GM12874 (cell line): ENCODE measurements at regions not wholly inside any gene's neighbourhood (a gene's known extent, or its start where the extent isn't known, plus 50 kb on each side); places are given as distances from the start of the nearest gene placed in this dataset.

ENCODE experiments used
- TF ChIP-seq, protein P1 (sequence below): IDR thresholded peaks from 2 replicates; pipeline ENCODE4 v1.5.1; 2011; ENCODE audit warnings: low read depth, mild to moderate bottlenecking, control low read depth, low read length, moderate library complexity; ENCODE audit not compliant: insufficient read depth

GRCh38 chr5:28862137-28862859 lies 1823.9 kb upstream of the CDH9 start:
- TF ChIP-seq, protein P1, sequence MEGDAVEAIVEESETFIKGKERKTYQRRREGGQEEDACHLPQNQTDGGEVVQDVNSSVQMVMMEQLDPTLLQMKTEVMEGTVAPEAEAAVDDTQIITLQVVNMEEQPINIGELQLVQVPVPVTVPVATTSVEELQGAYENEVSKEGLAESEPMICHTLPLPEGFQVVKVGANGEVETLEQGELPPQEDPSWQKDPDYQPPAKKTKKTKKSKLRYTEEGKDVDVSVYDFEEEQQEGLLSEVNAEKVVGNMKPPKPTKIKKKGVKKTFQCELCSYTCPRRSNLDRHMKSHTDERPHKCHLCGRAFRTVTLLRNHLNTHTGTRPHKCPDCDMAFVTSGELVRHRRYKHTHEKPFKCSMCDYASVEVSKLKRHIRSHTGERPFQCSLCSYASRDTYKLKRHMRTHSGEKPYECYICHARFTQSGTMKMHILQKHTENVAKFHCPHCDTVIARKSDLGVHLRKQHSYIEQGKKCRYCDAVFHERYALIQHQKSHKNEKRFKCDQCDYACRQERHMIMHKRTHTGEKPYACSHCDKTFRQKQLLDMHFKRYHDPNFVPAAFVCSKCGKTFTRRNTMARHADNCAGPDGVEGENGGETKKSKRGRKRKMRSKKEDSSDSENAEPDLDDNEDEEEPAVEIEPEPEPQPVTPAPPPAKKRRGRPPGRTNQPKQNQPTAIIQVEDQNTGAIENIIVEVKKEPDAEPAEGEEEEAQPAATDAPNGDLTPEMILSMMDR = no peak

DNA sequence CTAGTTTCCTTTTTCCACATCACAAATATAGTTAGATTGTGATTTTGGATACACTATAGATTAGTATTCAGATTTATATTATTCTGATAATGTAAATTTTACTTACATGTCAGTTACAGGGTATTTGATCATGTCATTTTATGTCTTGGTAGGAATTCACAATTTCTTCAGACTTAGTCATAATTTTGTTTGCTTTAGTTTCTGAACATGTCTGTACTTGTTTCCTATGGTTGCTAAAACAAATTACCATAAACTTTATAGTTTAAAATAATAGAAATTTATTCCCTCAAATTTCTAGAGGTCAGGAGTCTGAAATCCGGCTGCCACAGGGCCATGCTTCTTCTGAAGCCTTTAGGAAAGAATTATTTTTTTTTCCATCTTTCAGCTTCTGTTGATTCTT lies 1817.2 kb upstream of the CDH9 start:
- TF ChIP-seq, protein P1 = no peak

DNA sequence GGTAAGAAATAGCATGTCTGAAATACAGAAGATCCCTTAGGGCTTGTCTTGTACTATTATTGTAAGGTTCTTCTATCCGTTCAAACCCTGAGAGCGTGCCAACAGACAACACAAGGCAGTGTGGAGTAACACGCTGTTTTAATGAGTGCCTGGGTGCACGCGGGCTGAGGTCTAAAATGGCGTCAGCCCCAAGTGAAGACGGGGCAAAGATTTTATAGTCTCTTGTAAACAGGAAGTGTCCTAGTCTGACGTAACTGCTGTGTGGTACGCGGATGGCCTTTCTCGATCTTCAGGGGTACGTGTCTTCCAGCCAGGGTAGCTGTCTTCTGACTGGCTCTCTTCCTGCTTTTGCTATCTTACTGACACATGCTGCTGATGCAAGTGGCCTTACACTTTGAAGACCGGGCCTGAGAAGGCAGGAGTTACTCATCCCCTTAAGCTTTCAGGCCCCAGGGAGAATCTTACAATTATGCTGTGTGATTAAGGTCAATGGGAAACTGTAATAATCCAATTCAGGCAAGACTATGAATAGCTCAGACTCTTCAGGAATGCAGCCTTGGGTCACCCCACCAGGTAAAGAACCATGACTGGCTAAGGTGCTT lies 1812.0 kb upstream of the CDH9 start:
- TF ChIP-seq, protein P1 = no peak

GRCh38 chr5:28831042-28831441 lies 1792.7 kb upstream of the CDH9 start:
- TF ChIP-seq, protein P1 = no peak

DNA sequence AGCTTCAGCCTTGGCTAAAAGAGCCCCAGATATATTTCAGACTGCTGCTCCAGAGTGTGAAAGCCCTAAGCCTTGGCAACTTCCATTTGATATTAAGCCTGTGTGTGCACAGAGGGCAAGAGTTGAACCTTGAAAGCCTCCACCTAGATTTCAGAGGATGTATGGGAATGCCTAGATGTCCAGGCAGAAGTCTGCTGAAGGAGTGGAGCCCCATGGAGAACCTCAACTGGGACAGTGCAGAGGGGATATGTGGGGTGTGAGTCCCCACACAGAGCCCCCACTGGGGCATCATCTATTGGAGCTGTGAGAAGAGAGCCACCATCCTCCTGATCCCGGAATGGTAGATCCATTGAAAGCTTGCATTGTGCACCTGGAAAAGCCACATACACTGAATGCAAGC lies 1784.8 kb upstream of the CDH9 start:
- TF ChIP-seq, protein P1 = no peak

GRCh38 chr5:28822071-28822470 lies 1783.7 kb upstream of the CDH9 start:
- TF ChIP-seq, protein P1 = no peak

- TF ChIP-seq, protein P1 = no peak
Measured at GRCh38 chr5:28810751-28811136, 1772.4 kb upstream of the CDH9 start.
